Mucosa of rectum (tissue), 2 donors: ENCODE measurements at regions not wholly inside any gene's neighbourhood (a gene's known extent, or its start where the extent isn't known, plus 50 kb on each side); places are given as distances from the start of the nearest gene placed in this dataset.

Experiments used
- H3K27ac ChIP-seq, 2 donors: one replicate each; pipeline ENCODE4 v1.7.0; 2013; ENCODE audit warnings: inconsistent platforms in 2 of 2, low read depth in 2 of 2, low read length in 2 of 2
- H3K27me3 ChIP-seq, 2 donors: one replicate each; pipeline ENCODE4 v1.7.0; 2013; ENCODE audit warnings: low read length in 2 of 2; ENCODE audit not compliant: control insufficient read depth in 2 of 2, insufficient read depth in 2 of 2
- H3K36me3 ChIP-seq, 2 donors: one replicate each; pipeline ENCODE4 v1.7.0; 2013; ENCODE audit warnings: low read length in 2 of 2; ENCODE audit not compliant: control insufficient read depth in 2 of 2, insufficient read depth in 2 of 2
- H3K4me1 ChIP-seq, 2 donors: one replicate each; pipeline ENCODE4 v1.7.0; 2013; ENCODE audit warnings: low read length in 2 of 2, mild to moderate bottlenecking in 1 of 2; ENCODE audit not compliant: control insufficient read depth in 2 of 2, insufficient read depth in 2 of 2
- H3K4me3 ChIP-seq, 2 donors: one replicate each; pipeline ENCODE4 v1.7.0; 2013; ENCODE audit warnings: low read length in 2 of 2
- H3K9ac ChIP-seq, 2 donors: one replicate each; pipeline ENCODE4 v1.7.0; 2013; ENCODE audit warnings: low read length in 2 of 2, low read depth in 1 of 2, mild to moderate bottlenecking in 1 of 2
- H3K9me3 ChIP-seq, 2 donors: one replicate each; pipeline ENCODE4 v1.7.0; 2013; ENCODE audit warnings: low read length in 2 of 2; ENCODE audit not compliant: control insufficient read depth in 2 of 2
- donor health status: healthy.
- donor health status: Normal muscosa, but diverticular disease.

DNA sequence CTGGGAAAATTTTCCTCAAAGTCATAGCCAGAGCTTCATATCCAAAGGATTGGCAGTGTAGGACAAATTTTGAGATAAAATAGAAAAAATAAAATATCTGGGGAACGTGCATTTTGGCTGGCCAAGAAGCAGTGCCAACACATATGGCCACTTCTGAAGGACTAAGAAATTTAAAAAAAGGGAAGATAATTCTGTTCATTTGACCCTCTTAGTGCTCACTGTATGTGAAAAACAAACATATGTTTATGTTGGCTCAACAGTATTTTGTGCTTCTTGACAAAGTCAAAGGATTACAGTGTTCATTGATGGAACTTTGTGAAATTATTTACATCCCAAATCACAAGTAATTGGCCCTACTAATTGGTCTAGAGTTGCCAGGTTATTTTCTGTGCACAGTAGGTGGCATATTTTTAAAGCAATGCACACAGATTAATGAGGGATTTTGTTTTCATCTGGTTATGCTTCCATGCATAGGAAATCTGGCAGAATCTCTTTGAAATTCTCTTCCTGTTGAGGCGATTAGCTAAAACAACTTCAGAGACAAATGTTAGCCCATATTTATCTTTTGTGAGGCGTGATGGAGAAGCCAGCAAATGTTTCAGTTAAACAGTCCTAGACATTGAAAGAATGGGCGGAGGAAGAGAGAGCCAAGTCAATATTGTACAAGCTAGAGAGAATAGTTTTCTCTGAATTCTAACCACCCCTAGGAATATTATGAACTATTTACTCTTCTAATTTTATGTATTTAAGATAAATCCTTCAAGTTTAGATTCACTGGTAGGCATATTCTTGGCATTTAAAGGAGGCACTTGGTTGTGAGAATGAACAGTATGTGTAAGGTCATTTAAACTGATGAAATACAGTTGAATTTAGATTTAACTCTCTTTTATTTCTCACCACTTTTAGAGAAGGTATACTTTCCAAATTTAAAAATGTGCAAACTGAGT is 237.7 kb upstream of the MBL2 start:
- Histone ChIP-seq H3K4me1 (peaks cover 4 to 13% of the 10 kb centered on the region in 2 donors), H3K9me3 (no peaks in the 10 kb centered on the region), H3K36me3 (no peaks in the 10 kb centered on the region), H3K4me3 (no peak overlapping the region), H3K27me3 (no peaks in the 10 kb centered on the region), H3K27ac (no peak overlapping the region), H3K9ac (no peak overlapping the region)

DNA sequence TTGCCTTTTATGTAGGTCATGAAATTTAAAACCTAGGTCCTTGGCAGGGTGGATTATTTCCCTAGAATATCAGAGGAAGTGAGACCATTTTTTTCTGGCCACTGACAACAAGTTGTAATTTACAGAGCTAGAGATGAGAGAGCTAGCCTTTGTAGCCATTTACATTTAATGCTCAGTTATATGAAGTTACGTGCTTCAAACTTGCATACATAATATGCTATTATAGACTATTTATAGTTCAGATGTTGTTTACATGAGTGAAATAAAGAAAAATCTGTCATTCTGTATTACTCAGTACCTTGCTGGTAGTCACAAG is 234.9 kb upstream of the MBL2 start:
- no peaks in the 10 kb centered on the region for H3K27me3 ChIP-seq
- H3K9ac ChIP-seq = no peak overlapping the region
- no peaks in the 10 kb centered on the region for H3K36me3 ChIP-seq
- peaks cover 4 to 13% of the 10 kb centered on the region in 2 donors for H3K4me1 ChIP-seq
- H3K9me3 ChIP-seq = no peaks in the 10 kb centered on the region
- H3K4me3 ChIP-seq = no peak overlapping the region
- no peak overlapping the region for H3K27ac ChIP-seq

DNA sequence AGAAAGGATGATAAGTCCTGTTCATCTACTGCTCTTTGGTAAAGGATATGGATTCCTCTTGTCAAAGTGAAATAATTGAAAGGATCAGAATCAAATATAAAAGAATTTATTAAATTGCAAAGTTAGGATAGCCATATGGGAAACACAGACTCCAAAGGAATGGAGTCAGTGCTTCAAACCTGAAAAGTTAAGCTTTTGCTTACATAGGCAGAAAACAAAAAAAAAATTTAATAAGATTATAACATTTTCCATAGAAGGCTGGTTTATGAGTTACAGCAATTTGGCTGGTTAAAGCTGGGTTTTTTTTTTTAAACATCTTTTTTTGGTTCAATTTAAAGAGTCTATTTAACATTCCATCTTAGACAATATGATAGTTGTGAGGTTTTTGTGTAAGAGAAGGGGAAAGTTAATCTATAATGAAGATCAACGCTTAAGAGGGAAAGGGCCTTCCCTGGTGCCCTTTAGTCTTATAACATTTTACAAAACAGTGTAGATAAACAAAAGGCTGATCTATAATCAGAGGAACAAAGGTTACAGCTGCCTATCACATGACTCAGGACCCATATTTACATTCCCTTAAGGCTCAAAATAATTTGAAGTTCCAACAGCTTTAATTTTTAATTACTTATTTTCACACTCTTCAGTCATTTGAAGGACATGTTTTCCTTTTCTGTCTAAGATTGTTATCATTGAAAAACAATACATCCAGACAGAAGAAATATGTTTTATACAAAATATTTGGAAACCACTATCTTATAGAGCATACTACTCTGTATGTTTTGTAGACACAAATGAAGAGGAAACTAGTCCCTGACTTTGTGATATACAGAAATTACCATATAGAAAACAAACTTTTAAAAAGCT is 234.3 kb upstream of the MBL2 start:
- Histone ChIP-seq H3K27ac (no peak overlapping the region), H3K9ac (no peak overlapping the region), H3K9me3 (no peaks in the 10 kb centered on the region), H3K27me3 (no peaks in the 10 kb centered on the region), H3K36me3 (no peaks in the 10 kb centered on the region), H3K4me1 (peaks cover 4 to 13% of the 10 kb centered on the region in 2 donors), H3K4me3 (no peak overlapping the region)

DNA sequence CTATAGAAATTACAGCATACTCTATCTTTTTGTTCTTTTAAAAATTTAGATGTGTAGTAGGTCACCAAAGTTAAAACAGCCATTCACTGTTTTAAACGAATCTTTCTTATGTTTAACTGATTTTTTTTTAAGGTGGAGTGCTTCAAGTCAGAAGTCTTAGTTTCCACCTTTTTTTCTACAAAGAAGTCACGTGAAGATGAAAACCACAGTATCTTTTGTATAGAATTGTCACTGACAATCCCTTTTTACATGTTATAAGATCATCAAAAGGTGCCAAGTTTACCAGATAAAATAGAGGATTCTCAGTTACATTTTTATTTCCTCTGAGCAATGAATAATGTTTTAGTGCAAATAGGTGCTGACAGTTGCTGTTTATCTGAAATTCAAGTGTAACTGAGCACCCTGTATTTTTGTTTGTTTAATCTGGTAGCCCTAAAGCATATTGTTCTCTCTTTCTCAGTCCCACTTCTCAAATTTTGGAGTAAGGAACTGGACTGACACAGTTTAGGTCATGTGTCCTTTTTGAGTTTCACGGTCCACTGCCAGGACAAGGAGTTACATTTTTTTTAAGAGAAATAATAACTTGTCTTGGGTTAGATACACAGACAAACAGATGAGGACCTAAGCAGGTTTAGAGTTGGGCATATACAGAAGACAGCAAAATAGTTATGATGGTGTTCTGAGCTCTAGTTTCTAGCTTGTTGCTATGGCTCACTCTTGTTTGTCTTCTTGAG is 233.2 kb upstream of the MBL2 start:
- no peak overlapping the region for H3K4me3 ChIP-seq
- peaks cover 4 to 13% of the 10 kb centered on the region in 2 donors for H3K4me1 ChIP-seq
- no peaks in the 10 kb centered on the region for H3K9me3 ChIP-seq
- H3K27me3 ChIP-seq = no peaks in the 10 kb centered on the region
- no peaks in the 10 kb centered on the region for H3K36me3 ChIP-seq
- H3K9ac ChIP-seq = no peak overlapping the region
- no peak overlapping the region for H3K27ac ChIP-seq

DNA sequence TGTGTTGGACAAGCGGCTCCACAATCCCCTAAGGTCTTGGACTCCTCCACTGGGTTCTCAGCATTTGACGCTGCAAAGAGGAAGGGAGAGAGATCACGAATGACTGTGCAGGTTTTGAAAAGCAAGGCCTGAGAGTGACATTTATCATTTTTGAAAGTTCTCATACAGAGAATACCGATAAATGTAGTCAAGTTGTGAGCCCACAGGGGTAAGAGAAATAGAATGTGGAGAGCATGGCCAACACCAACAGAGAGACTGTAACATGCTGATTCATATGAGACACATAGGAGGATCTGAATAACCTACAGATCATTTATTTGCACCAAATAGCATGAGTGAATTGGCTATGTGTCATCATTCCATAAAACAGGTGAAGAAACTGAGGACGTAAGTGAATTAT is 230.5 kb upstream of the MBL2 start:
- H3K4me1 ChIP-seq = peaks cover 4 to 13% of the 10 kb centered on the region in 2 donors
- H3K36me3 ChIP-seq = no peaks in the 10 kb centered on the region
- no peak overlapping the region for H3K4me3 ChIP-seq

DNA sequence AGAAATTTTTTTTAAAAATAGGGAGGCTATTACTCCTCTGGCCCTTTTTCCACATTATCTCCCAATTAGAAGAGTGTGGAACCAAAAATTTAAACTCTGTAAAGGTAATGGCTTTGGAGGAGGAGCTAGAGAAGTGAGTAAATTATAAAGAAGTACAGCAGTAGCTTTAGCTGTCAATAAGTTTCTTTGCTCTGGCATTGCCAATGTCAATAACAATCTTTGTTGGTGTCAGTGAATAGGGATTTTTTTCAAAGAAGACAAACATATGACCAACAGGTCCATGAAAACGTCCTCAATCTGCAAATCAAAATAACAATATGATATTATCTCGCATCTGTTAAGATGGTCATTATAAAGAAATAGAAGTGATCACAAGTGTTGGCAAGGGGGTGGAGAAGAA is 227.1 kb upstream of the MBL2 start:
- Histone ChIP-seq H3K4me1 (no peaks in the 10 kb centered on the region), H3K9ac (no peak overlapping the region), H3K9me3 (no peaks in the 10 kb centered on the region), H3K27ac (no peak overlapping the region), H3K36me3 (no peaks in the 10 kb centered on the region), H3K27me3 (no peaks in the 10 kb centered on the region), H3K4me3 (no peak overlapping the region)

More for the DNA sequence above, 230.5 kb upstream of the MBL2 start:
- no peak overlapping the region for H3K9ac ChIP-seq
- H3K9me3 ChIP-seq = no peaks in the 10 kb centered on the region
- H3K27ac ChIP-seq = no peak overlapping the region
- H3K27me3 ChIP-seq = no peaks in the 10 kb centered on the region

DNA sequence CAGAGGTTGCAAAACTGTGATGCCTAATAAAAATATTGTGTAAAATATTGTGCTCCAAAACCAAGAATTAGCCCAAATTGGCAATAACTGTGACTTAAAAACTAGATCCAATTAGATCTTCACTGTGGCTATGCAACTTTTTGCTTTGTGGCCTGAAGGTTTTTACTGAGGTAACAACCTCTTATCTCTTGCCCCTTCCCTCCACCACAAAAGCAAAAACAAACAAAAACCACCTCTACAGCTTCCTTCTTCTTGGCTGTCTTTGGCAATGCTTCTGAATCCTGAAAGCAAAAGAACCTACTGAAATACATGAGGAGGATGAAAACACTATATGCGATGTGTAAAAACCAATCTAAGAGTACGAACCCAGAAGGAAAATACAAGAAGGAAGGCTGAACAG is 226.7 kb upstream of the MBL2 start:
- Histone ChIP-seq H3K27ac (no peak overlapping the region), H3K9me3 (no peaks in the 10 kb centered on the region), H3K36me3 (no peaks in the 10 kb centered on the region), H3K27me3 (no peaks in the 10 kb centered on the region), H3K4me1 (no peaks in the 10 kb centered on the region), H3K9ac (no peak overlapping the region), H3K4me3 (no peak overlapping the region)

DNA sequence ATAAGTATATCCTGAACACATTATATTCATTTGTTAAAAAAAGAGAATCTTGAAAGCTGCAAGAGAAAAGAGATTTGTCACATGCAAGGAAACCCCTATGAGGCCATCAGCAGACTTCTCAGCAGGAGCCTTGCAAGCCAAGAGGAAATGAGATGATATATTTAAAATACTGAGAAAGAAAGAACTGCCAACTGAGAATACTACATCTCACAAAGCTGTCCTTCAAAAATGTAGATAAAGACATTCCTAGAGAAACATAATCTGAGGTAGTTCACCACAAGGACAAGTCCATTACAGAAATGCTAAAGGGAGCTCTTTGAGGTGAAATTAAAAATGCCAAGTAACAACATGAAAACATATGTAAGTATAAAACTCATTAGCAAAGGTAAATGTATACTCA is 224.4 kb upstream of the MBL2 start:
- Histone ChIP-seq H3K4me1 (no peaks in the 10 kb centered on the region), H3K27me3 (no peaks in the 10 kb centered on the region), H3K9me3 (no peaks in the 10 kb centered on the region), H3K9ac (no peak overlapping the region), H3K27ac (no peak overlapping the region), H3K4me3 (no peak overlapping the region), H3K36me3 (no peaks in the 10 kb centered on the region)

DNA sequence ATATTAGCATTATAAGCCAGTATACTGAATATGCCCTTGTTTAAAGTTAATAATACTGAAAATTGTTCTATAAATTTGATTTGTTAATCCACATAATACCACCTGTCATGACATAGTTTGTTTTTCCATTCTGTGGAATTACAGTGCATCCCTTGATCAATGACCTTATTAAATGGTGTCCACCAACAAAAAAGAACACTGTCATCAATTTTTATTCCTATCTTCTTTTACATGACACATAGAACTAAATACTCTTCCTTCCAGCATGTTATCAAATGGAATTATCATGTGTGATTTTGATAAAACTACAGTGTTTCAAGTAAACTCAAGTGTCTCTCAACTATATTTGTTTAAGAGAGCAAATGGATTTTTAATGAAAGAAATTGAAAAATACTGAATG is 221.8 kb upstream of the MBL2 start:
- Histone ChIP-seq H3K27ac (no peak overlapping the region), H3K9ac (no peak overlapping the region), H3K27me3 (no peaks in the 10 kb centered on the region), H3K9me3 (no peaks in the 10 kb centered on the region), H3K4me1 (no peaks in the 10 kb centered on the region), H3K36me3 (no peaks in the 10 kb centered on the region), H3K4me3 (no peak overlapping the region)

DNA sequence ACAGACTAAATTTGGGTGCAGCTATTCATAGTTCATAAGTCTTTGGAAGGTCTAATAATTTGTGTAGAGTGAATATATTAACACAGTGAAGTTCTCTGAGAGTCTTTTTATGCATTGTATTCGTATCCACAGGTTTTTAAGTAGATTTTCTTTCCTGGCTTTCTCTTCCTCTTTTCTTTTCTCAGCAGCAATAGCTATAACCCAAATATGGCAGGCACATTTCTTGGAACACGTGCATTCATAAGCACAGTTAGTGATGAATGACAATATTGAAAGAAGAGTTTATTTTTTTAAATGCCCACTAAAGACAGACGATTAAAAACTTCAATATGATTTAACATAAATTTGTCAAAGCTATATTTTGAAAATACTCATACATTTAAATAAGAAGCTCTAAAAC is 220.5 kb upstream of the MBL2 start:
- Histone ChIP-seq H3K4me3 (no peak overlapping the region), H3K9ac (no peak overlapping the region), H3K9me3 (no peaks in the 10 kb centered on the region), H3K27ac (no peak overlapping the region), H3K27me3 (no peaks in the 10 kb centered on the region), H3K4me1 (no peaks in the 10 kb centered on the region), H3K36me3 (no peaks in the 10 kb centered on the region)
